ENCODE measurements at regions not wholly inside any gene's neighbourhood (a gene's known extent, or its start where the extent isn't known, plus 50 kb on each side); places are given as distances from the start of the nearest gene placed in this dataset.
A peak's percentile ranks its signal among the peaks of the same experiment; 100 is the strongest.

DNA sequence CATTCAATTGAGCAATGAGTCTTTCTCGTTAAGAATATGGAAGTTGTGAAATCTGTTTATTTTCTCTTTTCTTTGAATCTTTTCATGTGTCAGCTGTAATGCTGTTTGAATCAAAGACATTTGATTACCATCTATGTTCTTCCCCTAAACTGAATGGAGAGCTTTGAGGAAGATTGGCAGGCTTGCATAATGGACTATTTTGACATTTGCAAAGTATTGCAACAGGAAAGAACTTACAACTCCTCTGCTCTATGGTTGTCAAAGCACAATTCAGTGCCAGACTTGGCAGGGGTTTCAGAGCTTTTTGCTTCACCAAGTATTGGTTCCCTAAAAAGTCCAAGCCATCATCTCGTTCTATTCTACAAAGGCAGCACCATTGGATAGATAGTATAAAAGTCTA, 549.0 kb upstream of the NUDT12 start:
- no peak overlapping the region for H3K4me3 ChIP-seq (ENCODE audit: low read length in 3 of 3)
- no peak for TF ChIP-seq CTCF (IDR thresholded peaks at IDR 0.05; ENCODE audit: borderline replicate concordance, extremely low read depth, insufficient read depth)
- intact Hi-C loops (cut with DNase I): no loop called here
- no peaks in the 10 kb centered on the region for H3K27me3 ChIP-seq (ENCODE audit: control insufficient read depth, insufficient read depth, low read length)
- FAIRE-seq: no peak
- H3K36me3 ChIP-seq (ENCODE audit: control insufficient read depth in 2 of 3, insufficient read depth in 3 of 3, low read length in 3 of 3): no peaks in the 10 kb centered on the region
- no peaks in the 10 kb centered on the region for H3K4me1 ChIP-seq (ENCODE audit: control insufficient read depth in 2 of 3, insufficient read depth in 2 of 3, low read depth in 1 of 3, low read length in 3 of 3)
- H3K27ac ChIP-seq (ENCODE audit: low read depth in 2 of 2, low read length in 2 of 2): no peak overlapping the region
- H3K9me3 ChIP-seq (ENCODE audit: control insufficient read depth in 2 of 3, insufficient read depth in 1 of 3, low read length in 3 of 3): no peaks in the 10 kb centered on the region
- DNase-seq: no peak
- no peak overlapping the region for H3K9ac ChIP-seq (ENCODE audit: low read length in 3 of 3)

DNA sequence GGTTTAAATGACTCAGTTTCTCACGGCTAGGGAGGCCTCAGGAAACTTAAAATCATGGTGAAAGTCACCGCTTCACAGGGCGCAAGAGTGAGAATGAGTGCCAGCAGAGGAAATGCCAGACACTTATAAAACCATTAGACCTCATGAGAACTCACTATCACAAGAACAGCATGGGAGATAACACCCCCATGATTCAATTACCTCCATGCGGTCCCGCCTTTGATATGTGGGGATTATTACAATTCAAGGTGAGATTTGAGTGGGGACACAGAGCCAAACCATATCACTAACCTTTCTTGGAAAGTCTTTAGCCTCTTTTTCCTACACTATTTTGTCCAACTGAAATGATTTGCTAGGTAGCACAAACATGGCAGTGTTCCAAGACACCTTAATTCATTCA, 533.9 kb upstream of the NUDT12 start:
- no peak for TF ChIP-seq CTCF (IDR thresholded peaks at IDR 0.05; ENCODE audit: borderline replicate concordance, extremely low read depth, insufficient read depth)
- H3K27ac ChIP-seq (ENCODE audit: low read depth in 2 of 2, low read length in 2 of 2): no peak overlapping the region
- no peaks in the 10 kb centered on the region for H3K36me3 ChIP-seq (ENCODE audit: control insufficient read depth in 2 of 3, insufficient read depth in 3 of 3, low read length in 3 of 3)
- H3K27me3 ChIP-seq (ENCODE audit: control insufficient read depth, insufficient read depth, low read length): no peaks in the 10 kb centered on the region
- no peak overlapping the region for H3K4me3 ChIP-seq (ENCODE audit: low read length in 3 of 3)
- no peaks in the 10 kb centered on the region for H3K4me1 ChIP-seq (ENCODE audit: control insufficient read depth in 2 of 3, insufficient read depth in 2 of 3, low read depth in 1 of 3, low read length in 3 of 3)
- H3K9me3 ChIP-seq (ENCODE audit: control insufficient read depth in 2 of 3, insufficient read depth in 1 of 3, low read length in 3 of 3): no peaks in the 10 kb centered on the region
- H3K9ac ChIP-seq (ENCODE audit: low read length in 3 of 3): no peak overlapping the region
- FAIRE-seq (no peak), DNase-seq (peak in 1 of 5 donors; percentile 8)
- intact Hi-C loops (cut with DNase I): no loop called here

GRCh38 chr5:104095527-104095926, 532.9 kb upstream of the NUDT12 start:
- no peak for DNase-seq
- Histone ChIP-seq H3K4me1 (ENCODE audit: control insufficient read depth in 2 of 3, insufficient read depth in 2 of 3, low read depth in 1 of 3, low read length in 3 of 3) (no peaks in the 10 kb centered on the region), H3K27ac (ENCODE audit: low read depth in 2 of 2, low read length in 2 of 2) (no peak overlapping the region), H3K9ac (ENCODE audit: low read length in 3 of 3) (no peak overlapping the region), H3K27me3 (ENCODE audit: control insufficient read depth, insufficient read depth, low read length) (no peaks in the 10 kb centered on the region), H3K36me3 (ENCODE audit: control insufficient read depth in 2 of 3, insufficient read depth in 3 of 3, low read length in 3 of 3) (no peaks in the 10 kb centered on the region), H3K9me3 (ENCODE audit: control insufficient read depth in 2 of 3, insufficient read depth in 1 of 3, low read length in 3 of 3) (no peaks in the 10 kb centered on the region), H3K4me3 (ENCODE audit: low read length in 3 of 3) (no peak overlapping the region)
- no peak for TF ChIP-seq CTCF (IDR thresholded peaks at IDR 0.05; ENCODE audit: borderline replicate concordance, extremely low read depth, insufficient read depth)
- no peak for FAIRE-seq
- intact Hi-C loops (cut with DNase I): no loop called here
